Neutrophil (primary cell): ENCODE measurements at regions not wholly inside any gene's neighbourhood (a gene's known extent, or its start where the extent isn't known, plus 50 kb on each side); places are given as distances from the start of the nearest gene placed in this dataset.

Source experiments
- H3K27ac ChIP-seq: fragments of 200-600 bp; sonication (generic); 2 replicates; pipeline ENCODE4 v1.5.1; 2016; ENCODE audit warnings: mild to moderate bottlenecking, moderate library complexity
- H3K27me3 ChIP-seq: fragments of 200-600 bp; sonication (generic); 2 replicates; pipeline ENCODE4 v1.6.0; 2016; ENCODE audit warnings: mild to moderate bottlenecking
- H3K36me3 ChIP-seq: fragments of 200-600 bp; sonication (generic); 2 replicates; pipeline ENCODE4 v1.5.1; 2017
- H3K4me1 ChIP-seq, 2 experiments: fragments of 200-600 bp in 1 of 2; sonication (generic) in 1 of 2; 1 replicate in 1 of 2; 2 replicates in 1 of 2; pipeline versions ENCODE4 v1.5.1 to v1.6.1; 2013 to 2016; ENCODE audit warnings: low read depth in 1 of 2, low read length in 1 of 2, mild to moderate bottlenecking in 1 of 2, moderate library complexity in 1 of 2; ENCODE audit not compliant: control insufficient read depth in 1 of 2, insufficient read depth in 1 of 2
- H3K4me3 ChIP-seq, 2 experiments: fragments of 200-600 bp in 1 of 2; sonication (generic) in 1 of 2; 1 replicate in 1 of 2; 2 replicates in 1 of 2; pipeline ENCODE4 v1.5.1; 2013 to 2016; ENCODE audit warnings: low read depth in 1 of 2, low read length in 1 of 2, mild to moderate bottlenecking in 1 of 2, moderate library complexity in 1 of 2
- H3K9me3 ChIP-seq: fragments of 200-600 bp; sonication (generic); 2 replicates; pipeline ENCODE4 v1.5.1; 2016
- TF ChIP-seq, protein P1 (sequence below): fragments of 200-600 bp; sonication (generic); IDR thresholded peaks from 2 replicates; pipeline ENCODE4 v1.5.1; 2016; ENCODE audit warnings: antibody characterized with exemption

DNA sequence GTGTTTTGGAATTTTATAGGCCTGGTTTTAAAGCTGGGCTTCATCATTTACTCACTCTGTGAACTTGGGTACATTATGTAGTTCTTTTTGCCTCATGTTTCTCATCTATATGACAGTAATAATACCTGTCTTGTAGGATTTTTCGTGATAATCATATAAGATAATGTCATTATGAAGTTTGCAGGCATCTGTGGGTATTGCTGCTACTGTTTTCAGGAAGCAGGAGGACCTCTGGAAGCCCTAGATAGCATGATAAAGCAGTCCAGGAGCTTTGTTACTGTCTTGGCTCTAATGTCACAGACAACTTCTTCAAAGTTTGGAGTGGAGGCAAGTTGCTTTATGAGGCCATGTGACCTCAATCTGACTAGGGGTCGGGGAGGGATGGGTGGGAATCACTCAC lies 145.0 kb upstream of the MEIS2 start:
- Histone ChIP-seq H3K4me3 (no peak overlapping the region), H3K4me1 (no peaks in the 10 kb centered on the region), H3K36me3 (no peaks in the 10 kb centered on the region), H3K27me3 (no peaks in the 10 kb centered on the region), H3K9me3 (no peaks in the 10 kb centered on the region), H3K27ac (no peak overlapping the region)
- TF ChIP-seq, protein P1, sequence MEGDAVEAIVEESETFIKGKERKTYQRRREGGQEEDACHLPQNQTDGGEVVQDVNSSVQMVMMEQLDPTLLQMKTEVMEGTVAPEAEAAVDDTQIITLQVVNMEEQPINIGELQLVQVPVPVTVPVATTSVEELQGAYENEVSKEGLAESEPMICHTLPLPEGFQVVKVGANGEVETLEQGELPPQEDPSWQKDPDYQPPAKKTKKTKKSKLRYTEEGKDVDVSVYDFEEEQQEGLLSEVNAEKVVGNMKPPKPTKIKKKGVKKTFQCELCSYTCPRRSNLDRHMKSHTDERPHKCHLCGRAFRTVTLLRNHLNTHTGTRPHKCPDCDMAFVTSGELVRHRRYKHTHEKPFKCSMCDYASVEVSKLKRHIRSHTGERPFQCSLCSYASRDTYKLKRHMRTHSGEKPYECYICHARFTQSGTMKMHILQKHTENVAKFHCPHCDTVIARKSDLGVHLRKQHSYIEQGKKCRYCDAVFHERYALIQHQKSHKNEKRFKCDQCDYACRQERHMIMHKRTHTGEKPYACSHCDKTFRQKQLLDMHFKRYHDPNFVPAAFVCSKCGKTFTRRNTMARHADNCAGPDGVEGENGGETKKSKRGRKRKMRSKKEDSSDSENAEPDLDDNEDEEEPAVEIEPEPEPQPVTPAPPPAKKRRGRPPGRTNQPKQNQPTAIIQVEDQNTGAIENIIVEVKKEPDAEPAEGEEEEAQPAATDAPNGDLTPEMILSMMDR: no peak

DNA sequence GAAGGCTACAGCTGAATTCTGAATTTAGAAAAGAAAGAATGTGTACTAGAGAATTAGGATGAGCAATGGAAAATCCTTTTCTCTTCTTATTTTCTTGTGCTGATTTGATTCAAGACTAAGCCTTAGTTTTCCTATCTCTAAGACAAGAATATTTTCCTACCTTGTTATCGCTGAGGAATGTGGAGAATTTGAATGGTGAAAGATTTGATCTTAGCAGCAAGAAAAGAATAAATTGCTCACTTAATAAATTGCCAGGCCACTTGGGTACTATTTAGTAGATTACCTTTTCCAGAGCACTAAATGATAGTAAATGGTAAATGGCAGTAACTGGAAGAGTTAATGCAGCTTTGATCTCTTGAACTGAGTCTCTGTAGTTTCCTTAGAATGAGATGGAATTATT lies 145.7 kb upstream of the MEIS2 start:
- no peaks in the 10 kb centered on the region for H3K27me3 ChIP-seq
- TF ChIP-seq, protein P1: no peak
- no peaks in the 10 kb centered on the region for H3K36me3 ChIP-seq
- H3K9me3 ChIP-seq: no peaks in the 10 kb centered on the region
- H3K4me3 ChIP-seq: no peak overlapping the region
- no peak overlapping the region for H3K27ac ChIP-seq
- H3K4me1 ChIP-seq: no peaks in the 10 kb centered on the region

DNA sequence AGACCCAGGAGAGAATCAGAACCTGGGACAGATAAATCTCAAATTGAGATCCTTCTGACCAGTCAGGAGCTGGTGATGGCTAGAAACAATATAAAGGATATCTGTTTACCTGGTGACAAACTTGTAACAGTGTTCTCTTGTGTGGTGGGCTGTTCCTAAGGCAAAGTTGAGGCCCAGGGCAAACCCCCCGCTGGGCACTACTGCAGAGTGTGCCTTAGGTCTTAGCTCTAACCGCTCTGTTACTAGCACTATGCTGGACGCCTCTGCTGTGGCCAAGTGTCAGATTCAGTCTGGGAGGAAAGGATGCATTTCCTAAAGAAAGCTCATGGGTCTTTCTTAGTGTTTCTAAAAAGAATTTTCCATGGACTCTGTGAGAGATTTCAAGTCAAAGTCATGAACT lies 146.5 kb upstream of the MEIS2 start:
- Histone ChIP-seq H3K36me3 (no peaks in the 10 kb centered on the region), H3K9me3 (no peaks in the 10 kb centered on the region), H3K4me3 (no peak overlapping the region), H3K27me3 (no peaks in the 10 kb centered on the region), H3K4me1 (no peaks in the 10 kb centered on the region), H3K27ac (no peak overlapping the region)
- TF ChIP-seq, protein P1: no peak

DNA sequence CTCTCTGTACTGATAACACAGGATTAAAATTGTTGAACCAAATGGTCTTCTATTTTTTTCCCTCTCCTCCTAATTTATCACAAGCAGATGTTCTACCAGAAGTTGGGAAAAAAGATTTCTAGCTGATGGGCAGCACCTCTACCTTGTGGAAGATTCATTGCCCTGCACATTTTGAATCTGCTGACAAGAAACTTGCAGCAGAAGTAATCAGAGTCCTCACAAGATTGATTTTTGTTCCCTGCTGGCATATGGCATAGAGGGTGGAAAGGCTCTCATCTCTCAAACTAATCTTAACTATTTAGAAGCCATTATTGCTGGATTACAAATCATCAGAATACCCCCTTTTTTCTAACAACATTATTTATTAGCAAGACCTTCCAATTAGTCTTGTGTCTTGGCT lies 148.9 kb upstream of the MEIS2 start:
- no peak overlapping the region for H3K4me3 ChIP-seq
- TF ChIP-seq, protein P1: no peak

DNA sequence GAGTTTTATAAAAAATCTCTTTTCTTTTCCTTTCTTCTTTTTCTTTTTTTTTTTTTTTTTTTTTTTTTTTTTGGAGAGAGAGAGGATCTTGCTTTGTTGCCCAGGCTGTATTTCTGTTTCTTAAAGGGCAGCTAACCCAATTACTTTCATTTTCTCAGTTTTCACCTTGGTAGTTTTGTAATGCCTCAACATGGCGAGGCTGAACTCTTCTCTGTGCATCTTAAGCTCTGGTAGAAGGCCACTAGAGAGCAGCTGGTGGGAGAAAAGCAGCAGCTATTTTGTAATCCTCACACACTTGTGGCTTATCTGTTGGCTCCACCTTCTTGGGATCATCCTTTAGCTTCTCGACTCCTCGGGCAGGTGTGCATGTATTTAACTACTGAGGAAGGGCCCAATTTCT lies 152.2 kb upstream of the MEIS2 start:
- H3K4me3 ChIP-seq: no peak overlapping the region
- H3K9me3 ChIP-seq: no peaks in the 10 kb centered on the region
- H3K4me1 ChIP-seq: no peaks in the 10 kb centered on the region
- no peaks in the 10 kb centered on the region for H3K36me3 ChIP-seq
- H3K27me3 ChIP-seq: no peaks in the 10 kb centered on the region
- TF ChIP-seq, protein P1: no peak
- H3K27ac ChIP-seq: no peak overlapping the region

More for the DNA sequence above, 148.9 kb upstream of the MEIS2 start:
- no peaks in the 10 kb centered on the region for H3K4me1 ChIP-seq
- no peaks in the 10 kb centered on the region for H3K36me3 ChIP-seq
- no peaks in the 10 kb centered on the region for H3K9me3 ChIP-seq
- H3K27ac ChIP-seq: no peak overlapping the region
- H3K27me3 ChIP-seq: no peaks in the 10 kb centered on the region

DNA sequence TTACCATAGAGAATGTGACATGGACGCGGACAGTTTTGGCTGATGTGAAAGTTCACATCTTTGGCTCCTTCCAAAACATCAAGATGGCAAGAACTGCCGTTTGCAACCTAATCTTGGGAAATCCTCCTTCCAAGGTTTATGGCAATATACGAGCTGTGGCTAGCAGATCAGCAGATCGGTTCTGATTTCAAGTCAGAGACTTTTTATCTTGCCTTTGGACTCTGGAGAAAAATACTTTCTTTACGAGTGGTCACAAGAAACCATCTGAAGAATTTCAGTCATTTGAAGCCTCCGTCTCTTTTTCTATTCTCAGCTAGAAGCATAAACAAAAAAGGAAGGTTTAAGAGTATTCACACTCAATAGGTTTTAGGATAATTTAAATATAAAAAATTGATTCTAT lies 153.5 kb upstream of the MEIS2 start:
- TF ChIP-seq, protein P1: no peak
- Histone ChIP-seq H3K27ac (no peak overlapping the region), H3K36me3 (no peaks in the 10 kb centered on the region), H3K9me3 (no peaks in the 10 kb centered on the region), H3K4me3 (no peak overlapping the region), H3K4me1 (no peaks in the 10 kb centered on the region), H3K27me3 (no peaks in the 10 kb centered on the region)
